Glomerular visceral epithelial cell (primary cell): ENCODE measurements at regions not wholly inside any gene's neighbourhood (a gene's known extent, or its start where the extent isn't known, plus 50 kb on each side); places are given as distances from the start of the nearest gene placed in this dataset.
"Not testable (repeated sequence)": the region's sequence is repeated elsewhere in the genome, so short reads cannot be mapped to it uniquely, and the experiment has no call there.

ENCODE experiments used
- DNase-seq: peaks from one replicate; pipeline ENCODE4 v3.0.0-alpha.2; 2016; ENCODE audit errors: extremely low spot score

DNA sequence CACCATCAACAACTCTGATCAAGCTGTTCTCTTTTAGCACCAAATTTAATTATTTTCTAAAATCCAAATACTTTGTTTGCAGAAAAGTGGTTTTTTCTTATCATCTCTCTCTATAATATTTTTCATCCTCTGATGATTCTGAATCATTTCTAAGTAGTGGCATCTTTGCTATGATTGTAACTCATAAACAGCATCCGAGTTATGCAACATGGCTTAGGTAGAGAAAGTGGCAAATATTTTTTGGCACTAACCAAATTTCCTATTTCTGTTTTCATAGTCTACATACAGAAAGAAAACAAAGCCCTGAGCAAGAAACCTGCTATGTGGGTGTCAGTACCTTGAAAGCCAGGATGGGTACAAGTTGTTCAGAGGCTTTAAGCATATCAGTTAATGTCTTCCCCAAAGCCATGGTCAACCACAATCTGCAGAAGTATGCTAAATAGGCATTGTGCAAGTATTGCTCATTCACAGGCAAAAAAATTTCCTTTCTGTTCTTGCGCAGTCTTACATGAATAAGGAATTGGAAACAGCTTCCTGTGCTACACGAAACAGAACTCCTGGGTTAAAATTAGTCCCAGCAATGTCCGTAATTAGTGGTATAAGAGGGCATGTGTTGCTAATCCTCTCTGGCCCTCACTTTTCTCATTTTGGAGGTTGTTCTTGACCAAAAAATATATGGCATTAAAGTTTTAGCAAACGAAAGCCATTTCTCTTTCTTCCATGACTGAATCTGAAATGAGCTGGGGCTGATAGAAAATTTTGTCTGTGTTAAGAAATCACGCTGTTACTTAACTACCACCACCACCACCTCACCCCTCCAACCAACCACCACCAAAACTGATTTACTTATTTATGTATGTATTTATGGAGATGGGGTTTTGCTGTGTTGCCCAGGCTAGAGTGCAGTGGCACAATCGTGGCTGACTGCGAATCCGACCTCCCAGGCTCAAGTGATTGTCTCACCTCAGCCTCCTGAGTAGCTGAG, 325.6 kb upstream of the MAGI2 start:
- DNase-seq, result peak; percentile 23

DNA sequence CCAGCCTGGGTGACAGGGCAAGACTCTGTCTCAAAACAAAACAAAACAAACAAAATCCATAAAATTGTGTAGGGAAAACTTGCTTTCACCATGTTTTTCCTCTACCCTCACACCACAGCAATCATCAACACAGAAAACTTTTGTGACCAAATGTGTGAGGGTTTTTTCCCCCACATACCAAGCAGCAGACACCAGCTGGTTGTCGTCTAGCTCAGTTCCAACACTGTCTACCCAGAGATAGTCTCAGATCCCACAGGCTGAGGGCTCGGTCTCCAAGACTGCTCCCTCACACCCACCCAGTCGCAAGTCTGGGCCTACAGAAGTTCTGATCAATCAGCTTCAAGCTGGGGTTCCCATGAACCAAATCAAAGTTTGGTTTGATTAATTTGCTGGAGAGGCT, 322.4 kb upstream of the MAGI2 start:
- DNase-seq, result no peak

DNA sequence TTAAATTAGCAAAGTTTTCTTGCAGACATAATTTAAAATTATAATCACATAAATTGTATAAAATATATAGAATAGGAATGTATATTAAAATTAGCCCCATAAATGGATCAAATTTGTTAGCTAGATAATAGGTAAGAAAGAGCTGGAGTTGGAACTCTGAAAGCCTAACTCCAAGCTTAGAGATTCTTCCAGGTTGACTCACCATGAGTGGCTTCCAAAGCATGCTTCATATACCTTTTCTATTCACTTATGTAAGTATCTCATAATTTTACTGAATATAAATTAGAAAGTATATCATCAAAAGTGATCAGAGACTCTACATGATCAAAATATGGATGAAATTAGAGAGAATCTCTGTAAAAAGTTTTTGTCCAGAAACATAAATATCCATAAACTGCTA, 320.7 kb upstream of the MAGI2 start:
- peak; percentile 6 for DNase-seq

DNA sequence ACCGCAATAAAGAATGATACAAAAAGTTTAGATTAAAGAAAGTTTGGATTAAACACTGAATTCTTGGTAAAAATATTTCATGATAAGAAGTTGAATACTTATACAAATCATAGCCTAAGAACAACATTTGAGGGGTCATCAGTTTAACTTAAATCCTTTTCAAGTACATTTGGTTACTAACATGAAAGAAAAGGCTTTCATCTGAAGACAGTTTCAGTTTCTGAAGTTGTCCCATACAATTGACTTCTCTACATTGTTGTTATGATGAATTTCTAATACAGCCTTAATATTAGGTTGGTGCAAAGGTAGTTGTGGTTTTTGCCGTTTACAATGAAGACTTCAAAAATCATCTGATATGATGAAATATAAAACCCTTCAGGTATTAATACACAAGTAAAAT, 317.5 kb upstream of the MAGI2 start:
- no peak for DNase-seq

DNA sequence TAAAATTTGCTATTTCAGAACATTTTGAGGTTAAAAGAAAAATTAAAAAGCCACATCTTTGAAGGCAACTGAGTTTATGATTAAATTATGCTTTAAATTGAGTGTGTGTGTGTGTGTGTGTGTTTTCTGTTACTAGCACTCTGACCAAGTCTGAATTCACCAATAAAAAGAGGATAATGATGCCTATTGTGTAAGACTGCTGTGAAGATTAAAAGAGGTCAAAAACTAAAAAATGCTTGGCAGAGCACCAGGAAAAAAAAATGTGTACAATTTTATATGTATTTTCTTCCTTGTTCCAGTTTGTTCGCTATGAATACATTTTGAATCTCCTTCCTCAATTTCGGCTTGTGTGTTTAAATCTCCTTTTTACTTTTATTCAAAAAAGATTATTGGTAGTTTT, 316.6 kb upstream of the MAGI2 start:
- DNase-seq, result no peak

DNA sequence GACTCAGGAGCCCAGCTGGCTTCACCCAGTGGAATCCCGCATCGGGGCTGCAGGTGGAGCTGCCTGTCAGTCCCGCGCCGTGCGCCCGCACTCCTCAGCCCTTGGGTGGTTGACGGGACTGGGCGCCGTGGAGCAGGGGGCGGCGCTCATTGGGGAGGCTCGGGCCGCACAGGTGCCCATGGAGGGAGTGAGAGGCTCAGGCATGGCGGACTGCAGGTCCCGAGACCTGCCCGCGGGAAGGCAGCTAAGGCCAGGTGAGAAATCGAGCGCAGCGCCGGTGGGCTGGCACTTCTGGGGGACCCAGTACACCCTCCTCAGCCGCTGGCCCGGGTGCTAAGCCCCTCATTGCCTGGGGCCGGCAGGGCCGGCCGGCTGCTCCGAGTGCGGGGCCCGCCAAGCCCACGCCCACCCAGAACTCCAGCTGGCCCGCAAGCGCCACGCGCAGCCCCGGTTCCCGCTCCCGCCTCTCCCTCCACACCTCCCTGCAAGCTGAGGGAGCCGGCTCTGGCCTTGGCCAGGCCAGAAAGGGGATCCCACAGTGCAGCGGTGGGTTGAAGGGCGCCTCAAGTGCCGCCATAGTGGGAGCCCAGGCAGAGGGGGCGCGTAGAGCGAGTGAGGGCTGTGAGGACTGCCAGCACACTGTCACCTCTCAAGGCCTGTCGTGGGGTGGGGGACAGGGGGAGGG, 314.6 kb upstream of the MAGI2 start:
- not testable (repeated sequence) for DNase-seq

DNA sequence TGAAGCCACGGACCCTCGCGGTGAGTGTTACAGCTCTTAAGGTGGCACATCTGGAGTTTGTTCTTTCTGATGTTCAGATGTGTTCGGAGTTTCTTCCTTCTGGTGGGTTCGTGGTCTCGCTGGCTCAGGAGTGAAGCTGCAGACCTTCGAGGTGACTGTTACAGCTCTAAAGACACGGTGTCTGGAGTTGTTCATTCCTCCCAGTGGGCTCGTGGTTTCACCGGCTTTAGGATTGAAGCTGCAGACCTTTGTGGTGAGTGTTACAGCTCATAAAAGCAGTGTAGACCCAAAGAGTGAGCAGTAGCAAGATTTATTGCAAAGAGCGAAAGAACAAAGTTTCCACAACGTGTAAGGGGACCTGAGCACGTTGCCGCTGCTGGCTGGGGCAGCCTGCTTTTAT, 313.7 kb upstream of the MAGI2 start:
- DNase-seq, result not testable (repeated sequence)

DNA sequence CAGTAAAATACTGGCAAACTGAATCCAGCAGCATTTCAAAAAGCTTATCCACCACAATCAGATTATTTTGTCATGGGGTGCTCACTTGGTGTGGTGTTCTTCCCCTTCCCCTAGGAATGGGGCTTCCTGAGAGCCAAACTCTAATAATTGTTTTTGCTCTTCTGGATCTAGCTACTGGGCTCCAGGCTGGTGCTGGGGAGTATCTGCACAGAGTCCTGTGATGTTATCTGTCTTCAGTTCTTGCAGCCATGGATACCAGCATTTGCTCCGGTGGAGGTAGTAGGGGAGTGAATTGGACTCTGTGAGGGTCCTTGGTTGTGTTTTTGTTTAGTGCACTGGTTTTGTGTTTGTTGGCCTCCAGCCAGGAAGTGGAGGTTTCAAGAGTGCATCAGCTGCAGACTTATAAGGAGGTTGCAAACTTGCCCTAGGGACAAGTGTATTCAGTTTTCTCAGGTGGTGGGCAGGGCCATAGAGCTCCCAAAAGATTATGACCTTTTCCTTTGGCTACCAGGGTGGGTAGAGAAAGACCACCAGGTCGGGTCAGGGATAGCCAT, 308.5 kb upstream of the MAGI2 start:
- no peak for DNase-seq

DNA sequence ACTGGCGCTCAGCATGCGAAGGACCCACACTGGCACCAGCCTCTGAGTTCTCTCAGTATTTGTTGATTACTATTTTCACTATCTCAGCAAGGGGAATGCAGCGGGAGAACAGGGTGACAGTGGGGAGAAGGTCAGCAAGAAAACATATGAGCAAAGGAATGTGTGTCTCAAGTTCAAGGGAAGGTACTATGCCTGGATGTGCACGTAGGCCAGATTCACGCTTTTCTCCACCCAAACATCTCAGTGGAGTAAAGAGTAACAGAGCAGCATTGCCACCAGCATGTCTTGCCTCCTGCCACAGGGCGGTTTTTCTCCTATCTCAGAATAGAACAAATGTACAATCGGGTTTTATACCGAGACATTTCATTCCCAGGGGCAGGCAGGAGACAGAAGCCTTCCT, 297.5 kb upstream of the MAGI2 start:
- not testable (repeated sequence) for DNase-seq

DNA sequence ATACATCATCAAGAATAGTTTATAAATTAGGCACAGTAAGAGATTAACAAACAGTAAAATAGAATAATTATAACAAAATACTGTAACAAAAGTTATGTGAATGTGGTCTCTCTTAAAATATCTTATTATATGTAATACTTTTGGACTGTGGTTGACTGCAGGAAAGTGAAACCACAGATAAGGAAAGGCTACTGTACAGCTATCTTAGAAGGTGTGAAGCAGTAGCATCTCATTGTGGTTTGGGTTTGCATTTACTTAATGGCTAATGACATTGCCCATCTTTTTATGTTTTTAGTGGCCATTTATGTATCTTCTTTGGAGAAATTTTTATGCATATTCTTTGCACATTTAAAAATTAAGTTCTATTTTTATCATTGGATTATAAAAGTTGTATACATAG, 296.4 kb upstream of the MAGI2 start:
- no peak for DNase-seq

DNA sequence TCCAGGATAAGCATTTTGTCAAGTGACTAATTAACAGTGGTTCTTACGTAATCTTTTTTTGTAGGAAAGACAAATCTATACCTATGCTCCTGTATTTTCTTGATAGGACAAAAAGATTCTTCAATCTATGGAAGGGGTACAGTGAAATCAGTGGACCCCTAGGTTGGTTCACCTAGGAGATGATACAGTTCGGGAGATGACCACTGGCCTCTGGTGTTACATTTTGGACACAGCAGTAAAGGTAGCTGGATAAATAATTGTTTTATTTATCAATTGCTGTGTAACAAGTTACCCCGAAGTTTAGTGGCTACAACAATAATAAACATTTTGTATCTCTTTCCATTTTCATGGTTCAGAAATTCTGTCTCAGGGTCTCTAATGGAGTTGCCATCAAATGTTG, 288.2 kb upstream of the MAGI2 start:
- no peak for DNase-seq

DNA sequence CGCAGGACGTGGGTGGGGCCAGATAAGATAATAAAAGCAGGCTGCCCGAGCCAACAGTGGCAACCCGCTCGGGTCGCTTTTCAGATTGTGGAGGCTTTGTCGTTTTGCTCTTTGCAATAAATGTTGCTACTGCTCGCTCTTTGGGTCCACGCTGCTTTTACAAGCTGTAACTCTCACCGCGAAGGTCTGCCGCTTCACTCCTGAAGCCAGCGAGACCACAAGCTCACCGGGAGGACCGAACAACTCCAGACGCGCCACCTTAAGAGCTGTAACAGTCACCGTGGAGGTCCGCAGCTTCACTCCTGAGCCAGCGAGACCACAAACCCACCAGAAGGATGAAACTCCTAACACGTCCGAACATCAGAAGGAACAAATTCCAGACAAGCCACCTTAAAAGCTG, 286.6 kb upstream of the MAGI2 start:
- no peak for DNase-seq

DNA sequence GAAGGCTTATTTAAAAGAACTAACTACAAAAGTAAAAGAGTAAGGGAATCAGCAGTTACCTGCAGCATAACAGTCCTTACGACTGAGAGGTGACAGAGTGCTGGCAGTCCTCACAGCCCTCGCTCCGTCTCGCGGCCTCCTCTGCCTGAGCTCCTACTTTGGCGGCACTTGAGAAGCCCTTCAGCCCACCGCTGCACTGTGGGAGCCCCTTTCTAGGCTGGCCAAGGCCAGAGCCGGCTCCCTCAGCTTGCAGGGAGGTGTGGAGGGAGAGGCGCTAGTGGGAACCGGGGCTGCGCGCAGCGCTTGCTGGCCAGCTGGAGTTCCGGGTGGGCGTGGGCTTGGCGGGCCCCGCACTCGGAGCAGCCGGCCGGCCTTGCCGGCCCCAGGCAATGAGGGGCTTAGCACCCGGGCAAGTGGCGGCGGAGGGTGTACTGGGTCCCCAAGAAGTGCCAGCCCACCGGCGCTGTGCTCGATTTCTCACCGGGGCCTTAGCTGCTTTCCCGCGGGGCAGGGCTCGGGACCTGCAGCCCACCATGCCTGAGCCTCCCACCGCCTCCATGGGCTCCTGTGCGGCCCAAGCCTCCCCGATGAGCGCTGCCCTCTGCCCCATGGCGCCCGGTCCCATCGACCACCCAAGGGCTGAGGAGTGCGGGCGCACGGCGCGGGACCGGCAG, 285.7 kb upstream of the MAGI2 start:
- DNase-seq, result not testable (repeated sequence)

DNA sequence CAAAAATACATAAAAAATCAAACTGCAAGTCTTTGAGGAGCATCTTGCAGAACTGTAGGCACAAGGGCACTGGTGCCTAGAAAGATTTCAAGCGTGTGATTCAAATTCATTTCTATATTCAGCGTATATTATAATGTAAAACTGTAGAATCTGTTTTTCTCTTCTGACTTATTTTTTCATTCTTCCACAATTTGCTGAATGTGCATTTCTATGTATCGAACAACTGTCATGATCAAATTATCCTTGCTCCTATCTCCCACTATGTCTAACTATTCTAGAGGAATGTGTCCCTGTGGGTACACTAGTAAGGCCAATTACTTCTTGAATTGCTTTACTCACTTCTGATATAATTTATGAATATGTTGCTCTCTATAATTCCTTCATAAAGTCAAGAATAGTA, 283.0 kb upstream of the MAGI2 start:
- no peak for DNase-seq

DNA sequence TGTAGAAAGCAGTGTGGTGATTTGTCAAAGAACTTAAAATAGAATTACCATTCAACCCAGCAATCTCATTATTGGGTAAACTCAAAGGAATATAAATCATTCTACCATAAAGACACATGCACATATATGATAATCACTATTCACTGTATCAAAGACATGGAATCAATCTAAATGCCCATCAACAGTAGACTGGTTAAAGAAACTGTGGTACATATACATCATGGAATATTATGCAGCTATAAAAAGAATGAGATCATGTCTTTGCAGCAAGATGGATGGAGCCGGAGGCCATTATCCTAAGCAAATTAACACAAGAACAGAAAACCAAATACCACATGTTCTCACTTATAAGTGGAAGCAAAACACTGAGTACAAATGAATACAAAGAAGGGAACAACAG, 281.5 kb upstream of the MAGI2 start:
- DNase-seq, result no peak

DNA sequence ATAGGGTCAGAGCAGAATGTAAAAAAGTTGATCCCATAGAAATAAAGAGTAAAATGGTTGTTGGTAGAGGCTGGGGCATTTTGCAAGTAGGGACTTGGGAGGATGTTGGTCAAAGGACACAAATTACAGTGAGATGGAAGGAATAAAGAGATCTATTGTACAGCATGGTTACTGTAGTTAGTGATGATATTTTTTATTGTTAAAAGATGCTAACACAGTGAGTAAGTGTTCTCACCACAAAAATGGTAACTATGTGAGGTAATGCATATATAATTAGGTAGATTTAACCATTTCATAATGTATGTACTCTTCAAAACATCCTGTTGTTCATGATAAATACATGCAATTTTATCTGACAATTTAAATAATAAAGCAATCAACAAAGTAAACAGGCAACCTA, 280.7 kb upstream of the MAGI2 start:
- no peak for DNase-seq

DNA sequence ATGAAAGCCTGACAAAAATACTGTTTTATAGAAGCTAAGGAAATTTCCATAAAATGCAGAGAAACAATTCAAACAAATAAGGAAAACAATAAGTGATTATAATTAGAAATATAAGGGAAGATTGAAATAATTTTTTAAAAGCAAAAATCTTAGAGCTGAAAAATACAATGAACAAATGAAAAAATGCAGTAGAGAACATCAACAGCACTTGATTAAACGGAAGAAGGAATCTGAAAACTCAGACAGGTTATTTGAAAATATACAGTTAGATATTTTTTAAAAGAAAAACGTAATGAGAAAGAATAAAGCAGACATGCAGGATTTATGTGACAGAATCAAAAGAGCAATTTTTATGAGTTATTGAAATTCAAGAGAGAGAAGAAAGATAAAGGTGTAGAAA, 279.1 kb upstream of the MAGI2 start:
- no peak for DNase-seq

DNA sequence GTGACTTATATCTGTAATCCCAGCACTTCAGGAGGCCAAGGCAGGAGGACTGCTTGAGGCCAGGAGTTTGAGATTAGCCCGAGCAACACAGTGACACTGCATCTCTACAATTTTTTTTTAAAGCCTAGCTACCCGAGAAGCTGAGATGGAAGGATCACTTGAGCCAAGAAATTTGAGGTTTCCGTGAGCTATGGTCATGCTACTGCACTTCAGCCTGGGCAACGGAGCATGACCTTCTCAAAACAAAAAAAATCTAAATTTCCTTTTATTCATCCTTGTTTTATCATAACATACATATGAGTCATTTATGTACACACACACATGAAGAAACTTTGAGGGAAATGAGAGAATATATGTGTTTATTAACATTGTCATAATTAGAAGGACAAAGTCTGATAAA, 277.5 kb upstream of the MAGI2 start:
- DNase-seq, result peak; percentile 58

DNA sequence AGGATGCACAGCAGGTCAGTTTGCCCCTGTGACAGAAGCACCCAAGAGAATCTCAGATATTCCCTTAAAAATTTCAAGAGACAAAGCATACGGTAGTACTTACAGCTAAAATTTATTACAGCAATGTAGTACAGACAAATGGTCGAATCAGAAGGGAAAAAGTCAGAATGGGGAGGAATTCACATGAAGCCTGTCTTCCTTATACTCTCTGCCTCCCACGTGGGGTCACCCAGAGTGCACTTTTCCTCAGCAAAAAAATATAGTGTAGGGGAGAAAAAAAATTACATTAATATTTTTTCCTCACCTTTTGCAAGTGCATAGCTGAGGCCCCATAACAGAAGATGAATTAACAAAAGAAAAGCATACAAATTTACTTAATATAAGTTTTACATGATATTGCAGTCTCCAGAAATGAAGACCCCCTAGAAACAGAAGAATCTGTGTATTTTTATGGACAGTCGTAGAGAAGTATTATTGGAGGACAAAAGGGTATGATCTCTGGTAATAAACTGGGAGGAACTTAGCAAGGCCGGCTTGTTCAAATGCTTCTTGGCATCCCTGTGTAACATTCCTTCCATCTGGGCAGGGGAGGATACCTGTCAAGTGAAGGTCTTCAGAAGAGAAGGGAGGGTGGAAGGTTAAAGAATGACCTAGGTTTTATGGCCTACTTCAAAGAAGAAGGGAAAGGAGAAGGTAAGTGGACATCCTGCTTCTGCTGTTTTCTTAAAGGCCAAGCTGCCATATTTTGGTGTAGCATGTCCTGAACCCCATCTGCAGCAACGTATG, 270.6 kb upstream of the MAGI2 start:
- DNase-seq, result no peak

DNA sequence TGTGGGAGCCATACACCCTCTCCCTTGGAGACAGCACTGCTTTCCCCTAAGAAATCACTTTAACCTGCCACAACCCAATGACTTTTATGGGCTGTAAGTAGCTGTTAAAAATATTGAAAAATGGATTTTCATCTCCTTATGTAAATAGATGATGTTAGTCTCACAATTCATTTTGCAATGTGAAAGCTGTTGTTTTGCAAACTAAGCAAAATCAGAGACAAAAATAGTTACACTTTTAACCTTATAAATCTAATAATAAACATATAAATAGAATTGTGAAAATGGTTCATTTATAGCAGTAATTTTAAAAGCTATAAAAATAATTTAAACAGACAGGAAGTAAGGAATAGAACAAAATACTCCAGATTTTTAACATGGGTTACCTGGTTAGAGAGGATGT, 268.8 kb upstream of the MAGI2 start:
- no peak for DNase-seq

DNA sequence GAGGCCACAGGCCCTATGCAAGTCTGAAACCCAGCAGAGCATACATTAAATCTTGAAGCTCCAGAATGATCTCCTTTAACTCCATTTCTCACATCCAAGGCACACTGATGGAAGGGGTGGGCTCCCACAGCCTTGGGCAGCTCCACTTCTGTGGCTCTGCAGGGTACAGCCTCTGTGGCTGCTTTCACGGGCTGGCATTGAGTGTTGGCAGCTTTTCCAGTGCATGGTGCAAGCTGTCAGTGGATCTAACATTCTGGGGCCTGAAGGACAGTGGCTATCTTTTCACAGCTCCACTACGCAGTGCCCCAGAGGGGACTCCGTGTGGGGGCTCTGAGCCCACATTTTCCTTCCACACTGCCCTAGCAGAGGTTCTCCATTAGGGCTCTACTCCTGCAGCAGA, 265.7 kb upstream of the MAGI2 start:
- no peak for DNase-seq

DNA sequence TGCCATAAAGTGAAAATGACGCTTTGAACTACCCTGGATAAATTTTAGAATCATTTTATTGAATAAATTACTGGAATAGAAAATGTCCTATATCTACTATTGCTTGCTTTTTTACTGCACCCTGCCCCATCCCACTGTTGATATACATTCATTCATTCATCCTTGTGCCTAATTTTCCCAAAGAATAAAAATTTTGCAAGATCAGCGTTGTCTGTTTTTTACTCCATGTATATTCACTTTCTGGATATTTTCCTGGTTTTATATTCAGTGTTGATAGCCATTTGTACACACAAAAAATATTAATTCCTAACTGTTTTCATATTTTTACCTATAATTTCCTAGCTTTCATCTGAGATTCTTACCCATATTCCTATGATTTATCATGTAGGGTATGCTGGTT, 262.9 kb upstream of the MAGI2 start:
- no peak for DNase-seq
